ENCODE measurements at regions not wholly inside any gene's neighbourhood (a gene's known extent, or its start where the extent isn't known, plus 50 kb on each side); places are given as distances from the start of the nearest gene placed in this dataset.

GRCh38 chr1:217088011-217088410 lies 364.8 kb upstream of the ESRRG start:
- DNase-seq (ENCODE audit: low read depth): no peak
- Histone ChIP-seq H3K36me3 (ENCODE audit: control insufficient read depth, insufficient read depth, low read length, severe bottlenecking) (no peaks in the 10 kb centered on the region), H3K4me1 (ENCODE audit: control insufficient read depth, insufficient read depth, low read length) (peaks cover 3% of the 10 kb centered on the region), H3K4me3 (ENCODE audit: low read length) (no peak overlapping the region), H3K9ac (ENCODE audit: low read length) (no peak overlapping the region), H3K27me3 (replicated peaks; ENCODE audit: control insufficient read depth, insufficient read depth, low read length) (peaks cover 28% of the 10 kb centered on the region), H3K9me3 (ENCODE audit: control insufficient read depth, low read length) (no peaks in the 10 kb centered on the region)

- Histone ChIP-seq H3K9ac (ENCODE audit: low read length) (no peak overlapping the region), H3K4me3 (ENCODE audit: low read length) (no peak overlapping the region), H3K36me3 (ENCODE audit: control insufficient read depth, insufficient read depth, low read length, severe bottlenecking) (no peaks in the 10 kb centered on the region), H3K27me3 (replicated peaks; ENCODE audit: control insufficient read depth, insufficient read depth, low read length) (peaks cover 40% of the 10 kb centered on the region), H3K4me1 (ENCODE audit: control insufficient read depth, insufficient read depth, low read length) (no peaks in the 10 kb centered on the region), H3K9me3 (ENCODE audit: control insufficient read depth, low read length) (no peaks in the 10 kb centered on the region)
- no peak for DNase-seq (ENCODE audit: low read depth)
These were observed 356.4 kb upstream of the ESRRG start for GRCh38 chr1:217079584-217079983.

GRCh38 chr1:217078959-217079358 lies 355.7 kb upstream of the ESRRG start:
- H3K9ac ChIP-seq (ENCODE audit: low read length): no peak overlapping the region
- no peaks in the 10 kb centered on the region for H3K9me3 ChIP-seq (ENCODE audit: control insufficient read depth, low read length)
- no peak overlapping the region for H3K4me3 ChIP-seq (ENCODE audit: low read length)
- DNase-seq (ENCODE audit: low read depth): no peak
- no peaks in the 10 kb centered on the region for H3K36me3 ChIP-seq (ENCODE audit: control insufficient read depth, insufficient read depth, low read length, severe bottlenecking)
- H3K4me1 ChIP-seq (ENCODE audit: control insufficient read depth, insufficient read depth, low read length): no peaks in the 10 kb centered on the region
- peaks cover 40% of the 10 kb centered on the region for H3K27me3 ChIP-seq (replicated peaks; ENCODE audit: control insufficient read depth, insufficient read depth, low read length)

- Histone ChIP-seq H3K27me3 (replicated peaks; ENCODE audit: control insufficient read depth, insufficient read depth, low read length) (peaks cover 44% of the 10 kb centered on the region), H3K36me3 (ENCODE audit: control insufficient read depth, insufficient read depth, low read length, severe bottlenecking) (no peaks in the 10 kb centered on the region), H3K9me3 (ENCODE audit: control insufficient read depth, low read length) (no peaks in the 10 kb centered on the region), H3K4me1 (ENCODE audit: control insufficient read depth, insufficient read depth, low read length) (no peaks in the 10 kb centered on the region), H3K4me3 (ENCODE audit: low read length) (no peak overlapping the region), H3K9ac (ENCODE audit: low read length) (no peak overlapping the region)
- DNase-seq (ENCODE audit: low read depth): no peak
These were observed 355.0 kb upstream of the ESRRG start for GRCh38 chr1:217078078-217078690.

- no peak overlapping the region for H3K4me3 ChIP-seq (ENCODE audit: low read length)
- H3K9ac ChIP-seq (ENCODE audit: low read length): no peak overlapping the region
- no peaks in the 10 kb centered on the region for H3K4me1 ChIP-seq (ENCODE audit: control insufficient read depth, insufficient read depth, low read length)
- no peaks in the 10 kb centered on the region for H3K36me3 ChIP-seq (ENCODE audit: control insufficient read depth, insufficient read depth, low read length, severe bottlenecking)
- no peaks in the 10 kb centered on the region for H3K9me3 ChIP-seq (ENCODE audit: control insufficient read depth, low read length)
- DNase-seq (ENCODE audit: low read depth): no peak
- peaks cover 43% of the 10 kb centered on the region for H3K27me3 ChIP-seq (replicated peaks; ENCODE audit: control insufficient read depth, insufficient read depth, low read length)
These were observed 354.2 kb upstream of the ESRRG start for GRCh38 chr1:217077426-217077825.

- no peaks in the 10 kb centered on the region for H3K4me1 ChIP-seq (ENCODE audit: control insufficient read depth, insufficient read depth, low read length)
- no peak overlapping the region for H3K9ac ChIP-seq (ENCODE audit: low read length)
- peak; percentile 5 for DNase-seq (ENCODE audit: low read depth)
- no peak overlapping the region for H3K4me3 ChIP-seq (ENCODE audit: low read length)
- peaks cover 43% of the 10 kb centered on the region for H3K27me3 ChIP-seq (replicated peaks; ENCODE audit: control insufficient read depth, insufficient read depth, low read length)
- no peaks in the 10 kb centered on the region for H3K9me3 ChIP-seq (ENCODE audit: control insufficient read depth, low read length)
- no peaks in the 10 kb centered on the region for H3K36me3 ChIP-seq (ENCODE audit: control insufficient read depth, insufficient read depth, low read length, severe bottlenecking)
These were observed 353.7 kb upstream of the ESRRG start for GRCh38 chr1:217076902-217077301.

GRCh38 chr1:217072926-217073325 lies 349.7 kb upstream of the ESRRG start:
- no peaks in the 10 kb centered on the region for H3K4me1 ChIP-seq (ENCODE audit: control insufficient read depth, insufficient read depth, low read length)
- H3K27me3 ChIP-seq (replicated peaks; ENCODE audit: control insufficient read depth, insufficient read depth, low read length): peaks cover 25% of the 10 kb centered on the region
- DNase-seq (ENCODE audit: low read depth): no peak
- no peak overlapping the region for H3K4me3 ChIP-seq (ENCODE audit: low read length)
- H3K9ac ChIP-seq (ENCODE audit: low read length): no peak overlapping the region
- H3K36me3 ChIP-seq (ENCODE audit: control insufficient read depth, insufficient read depth, low read length, severe bottlenecking): no peaks in the 10 kb centered on the region
- no peaks in the 10 kb centered on the region for H3K9me3 ChIP-seq (ENCODE audit: control insufficient read depth, low read length)

- H3K27me3 ChIP-seq (replicated peaks; ENCODE audit: control insufficient read depth, insufficient read depth, low read length): no peaks in the 10 kb centered on the region
- no peaks in the 10 kb centered on the region for H3K4me1 ChIP-seq (ENCODE audit: control insufficient read depth, insufficient read depth, low read length)
- H3K36me3 ChIP-seq (ENCODE audit: control insufficient read depth, insufficient read depth, low read length, severe bottlenecking): no peaks in the 10 kb centered on the region
- no peak overlapping the region for H3K4me3 ChIP-seq (ENCODE audit: low read length)
- H3K9ac ChIP-seq (ENCODE audit: low read length): no peak overlapping the region
- H3K9me3 ChIP-seq (ENCODE audit: control insufficient read depth, low read length): no peaks in the 10 kb centered on the region
- no peak for DNase-seq (ENCODE audit: low read depth)
These were observed 344.4 kb upstream of the ESRRG start for GRCh38 chr1:217067642-217068041.

- Histone ChIP-seq H3K36me3 (ENCODE audit: control insufficient read depth, insufficient read depth, low read length, severe bottlenecking) (no peaks in the 10 kb centered on the region), H3K27me3 (replicated peaks; ENCODE audit: control insufficient read depth, insufficient read depth, low read length) (no peaks in the 10 kb centered on the region), H3K9ac (ENCODE audit: low read length) (no peak overlapping the region), H3K4me3 (ENCODE audit: low read length) (no peak overlapping the region), H3K4me1 (ENCODE audit: control insufficient read depth, insufficient read depth, low read length) (no peaks in the 10 kb centered on the region), H3K9me3 (ENCODE audit: control insufficient read depth, low read length) (no peaks in the 10 kb centered on the region)
- no peak for DNase-seq (ENCODE audit: low read depth)
These were observed 343.6 kb upstream of the ESRRG start for GRCh38 chr1:217066794-217067193.

- Histone ChIP-seq H3K36me3 (ENCODE audit: control insufficient read depth, insufficient read depth, low read length, severe bottlenecking) (no peaks in the 10 kb centered on the region), H3K4me1 (ENCODE audit: control insufficient read depth, insufficient read depth, low read length) (no peaks in the 10 kb centered on the region), H3K9me3 (ENCODE audit: control insufficient read depth, low read length) (no peaks in the 10 kb centered on the region), H3K4me3 (ENCODE audit: low read length) (no peak overlapping the region), H3K27me3 (replicated peaks; ENCODE audit: control insufficient read depth, insufficient read depth, low read length) (no peaks in the 10 kb centered on the region), H3K9ac (ENCODE audit: low read length) (no peak overlapping the region)
- DNase-seq (ENCODE audit: low read depth): no peak
These were observed 340.1 kb upstream of the ESRRG start for GRCh38 chr1:217063172-217063908.

GRCh38 chr1:217062586-217062985 lies 339.4 kb upstream of the ESRRG start:
- H3K4me3 ChIP-seq (ENCODE audit: low read length): no peak overlapping the region
- no peak overlapping the region for H3K9ac ChIP-seq (ENCODE audit: low read length)
- H3K9me3 ChIP-seq (ENCODE audit: control insufficient read depth, low read length): no peaks in the 10 kb centered on the region
- H3K27me3 ChIP-seq (replicated peaks; ENCODE audit: control insufficient read depth, insufficient read depth, low read length): no peaks in the 10 kb centered on the region
- no peaks in the 10 kb centered on the region for H3K36me3 ChIP-seq (ENCODE audit: control insufficient read depth, insufficient read depth, low read length, severe bottlenecking)
- no peak for DNase-seq (ENCODE audit: low read depth)
- H3K4me1 ChIP-seq (ENCODE audit: control insufficient read depth, insufficient read depth, low read length): no peaks in the 10 kb centered on the region

GRCh38 chr1:217059401-217059800 lies 336.2 kb upstream of the ESRRG start:
- Histone ChIP-seq H3K27me3 (replicated peaks; ENCODE audit: control insufficient read depth, insufficient read depth, low read length) (no peaks in the 10 kb centered on the region), H3K4me3 (ENCODE audit: low read length) (no peak overlapping the region), H3K9me3 (ENCODE audit: control insufficient read depth, low read length) (no peaks in the 10 kb centered on the region), H3K36me3 (ENCODE audit: control insufficient read depth, insufficient read depth, low read length, severe bottlenecking) (no peaks in the 10 kb centered on the region), H3K9ac (ENCODE audit: low read length) (no peak overlapping the region), H3K4me1 (ENCODE audit: control insufficient read depth, insufficient read depth, low read length) (no peaks in the 10 kb centered on the region)
- no peak for DNase-seq (ENCODE audit: low read depth)

Measured in adipocyte (in vitro differentiated cells).